Activated B cell treated with CpG ODN at 0.5 μM for 24 hours (primary cell): ENCODE measurements at regions not wholly inside any gene's neighbourhood (a gene's known extent, or its start where the extent isn't known, plus 50 kb on each side); places are given as distances from the start of the nearest gene placed in this dataset.

Experiments
- ATAC-seq: fragments of 200-7000 bp; cut with Tn5 transposase; one replicate; pipeline ENCODE4 v1.10.0; 2021; ENCODE audit warnings: low read depth, mild to moderate bottlenecking, moderate library complexity
- CTCF ChIA-PET: fragments of 350-600 bp; sonication (Branson Sonifier 250); formaldehyde crosslinking; loops from one replicate; lab custom pipeline; 2021; ENCODE audit warnings: antibody characterized with exemption; lab: Charles Lee
- POLR2A ChIA-PET: fragments of 350-600 bp; sonication (Branson Sonifier 250); formaldehyde crosslinking; loops from one replicate; lab custom pipeline; 2021; ENCODE audit warnings: antibody characterized with exemption; lab: Charles Lee
- DNase-seq: peaks from one replicate; pipeline ENCODE4 v3.0.0; 2022
- H3K27ac Mint-ChIP-seq: one replicate; pipeline ENCODE4 v1.8.0; 2020; ENCODE audit warnings: mixed read lengths
- H3K27me3 Mint-ChIP-seq: one replicate; pipeline ENCODE4 v1.8.0; 2021; ENCODE audit warnings: mixed read lengths
- H3K36me3 Mint-ChIP-seq: one replicate; pipeline ENCODE4 v1.8.0; 2021; ENCODE audit warnings: low read depth, mixed read lengths
- H3K4me1 Mint-ChIP-seq: one replicate; pipeline ENCODE4 v1.8.0; 2021; ENCODE audit warnings: mixed read lengths
- H3K4me3 Mint-ChIP-seq: one replicate; pipeline ENCODE4 v1.8.0; 2020; ENCODE audit warnings: mild to moderate bottlenecking, mixed read lengths
- H3K9me3 Mint-ChIP-seq: one replicate; pipeline ENCODE4 v1.8.0; 2020; ENCODE audit warnings: mixed read lengths
- intact Hi-C: fragments of 100-400 bp; cut with micrococcal nuclease; formaldehyde crosslinking; loops from one replicate; pipeline ENCODE4 v1.15.1; 2024
- TF ChIP-seq, protein P1 (sequence below): fragments of 200-600 bp; IDR thresholded peaks from one replicate; pipeline ENCODE4 v1.8.0; 2022; ENCODE audit warnings: antibody characterized with exemption, mild to moderate bottlenecking

DNA sequence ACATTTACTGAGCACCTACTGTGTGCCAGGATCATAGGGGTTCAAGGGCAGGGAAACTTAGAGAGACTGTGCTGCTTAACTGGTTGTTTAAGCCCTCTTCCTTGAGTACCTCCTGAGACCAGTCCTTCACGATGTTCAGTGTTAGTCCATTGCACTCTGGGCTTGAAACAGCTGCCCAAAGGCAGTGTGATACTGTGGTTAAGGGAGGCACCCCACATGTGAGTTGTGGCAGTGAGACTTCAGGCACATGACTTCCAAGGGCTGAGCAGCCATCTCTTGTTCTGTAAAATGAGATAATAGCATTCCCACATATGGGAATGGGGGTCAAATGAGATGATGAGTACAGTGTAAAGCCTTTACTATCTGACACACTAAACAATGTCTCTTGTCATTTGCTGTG, 75.1 kb downstream of the LINGO1 start:
- no peaks in the 10 kb centered on the region for H3K4me1 Mint-ChIP-seq
- H3K27ac Mint-ChIP-seq, result no peak overlapping the region
- TF ChIP-seq, protein P1, sequence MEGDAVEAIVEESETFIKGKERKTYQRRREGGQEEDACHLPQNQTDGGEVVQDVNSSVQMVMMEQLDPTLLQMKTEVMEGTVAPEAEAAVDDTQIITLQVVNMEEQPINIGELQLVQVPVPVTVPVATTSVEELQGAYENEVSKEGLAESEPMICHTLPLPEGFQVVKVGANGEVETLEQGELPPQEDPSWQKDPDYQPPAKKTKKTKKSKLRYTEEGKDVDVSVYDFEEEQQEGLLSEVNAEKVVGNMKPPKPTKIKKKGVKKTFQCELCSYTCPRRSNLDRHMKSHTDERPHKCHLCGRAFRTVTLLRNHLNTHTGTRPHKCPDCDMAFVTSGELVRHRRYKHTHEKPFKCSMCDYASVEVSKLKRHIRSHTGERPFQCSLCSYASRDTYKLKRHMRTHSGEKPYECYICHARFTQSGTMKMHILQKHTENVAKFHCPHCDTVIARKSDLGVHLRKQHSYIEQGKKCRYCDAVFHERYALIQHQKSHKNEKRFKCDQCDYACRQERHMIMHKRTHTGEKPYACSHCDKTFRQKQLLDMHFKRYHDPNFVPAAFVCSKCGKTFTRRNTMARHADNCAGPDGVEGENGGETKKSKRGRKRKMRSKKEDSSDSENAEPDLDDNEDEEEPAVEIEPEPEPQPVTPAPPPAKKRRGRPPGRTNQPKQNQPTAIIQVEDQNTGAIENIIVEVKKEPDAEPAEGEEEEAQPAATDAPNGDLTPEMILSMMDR, result no peak
- peaks cover 5% of the 10 kb centered on the region for H3K27me3 Mint-ChIP-seq
- H3K36me3 Mint-ChIP-seq, result no peaks in the 10 kb centered on the region
- ChIA-PET POLR2A (no interaction called here), CTCF (no interaction called here)
- H3K9me3 Mint-ChIP-seq, result no peaks in the 10 kb centered on the region
- intact Hi-C loops, result no loop called here
- ATAC-seq (no peak), DNase-seq (no peak)
- H3K4me3 Mint-ChIP-seq, result no peak overlapping the region

DNA sequence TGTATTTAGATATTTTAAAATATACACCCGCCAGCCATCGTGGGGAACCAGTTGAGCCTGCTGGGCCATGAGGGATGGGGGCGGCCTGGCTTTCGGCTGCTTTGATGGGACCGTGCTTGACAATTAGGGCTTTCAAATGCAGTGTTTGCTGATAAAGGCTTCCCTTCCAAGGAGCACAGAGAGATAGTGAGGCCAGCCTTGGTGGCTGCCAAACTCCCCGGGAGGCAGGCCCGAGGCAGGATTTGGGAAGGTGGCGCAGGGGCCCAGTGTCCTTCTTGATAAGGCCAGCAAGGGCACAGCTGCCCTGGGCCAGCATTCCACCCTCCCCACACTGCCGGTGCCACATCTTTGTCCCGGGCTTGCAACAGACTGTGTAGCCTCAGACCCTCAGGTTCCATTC, 75.6 kb downstream of the LINGO1 start:
- Mint-ChIP-seq H3K27ac (no peak overlapping the region), H3K4me3 (no peak overlapping the region), H3K27me3 (peaks cover 5% of the 10 kb centered on the region), H3K9me3 (no peaks in the 10 kb centered on the region), H3K36me3 (no peaks in the 10 kb centered on the region), H3K4me1 (no peaks in the 10 kb centered on the region)
- intact Hi-C loops, result no loop called here
- TF ChIP-seq, protein P1, result no peak
- ChIA-PET POLR2A (no interaction called here), CTCF (no interaction called here)
- no peak for DNase-seq
- no peak for ATAC-seq

DNA sequence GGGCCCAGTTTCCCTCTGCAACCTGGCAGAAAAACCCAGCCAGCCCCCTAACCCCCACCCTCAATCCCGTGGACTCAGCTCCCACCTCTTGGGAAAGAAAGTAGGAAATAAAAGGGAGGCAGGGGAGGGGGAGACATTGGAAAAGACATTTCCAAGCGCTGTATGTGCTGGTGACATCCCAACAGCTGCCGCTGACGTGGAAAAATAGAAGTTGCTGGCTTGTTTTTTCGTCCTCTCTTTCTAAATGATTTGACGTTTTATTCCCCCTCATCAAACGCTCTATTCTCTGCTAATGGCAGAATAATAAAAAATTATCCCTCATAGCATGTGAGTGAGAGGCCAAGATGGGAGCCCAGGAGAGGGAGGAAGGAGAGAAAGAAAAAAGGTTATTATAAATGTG, 76.1 kb downstream of the LINGO1 start:
- Mint-ChIP-seq H3K27me3 (peaks cover 5% of the 10 kb centered on the region), H3K4me1 (no peaks in the 10 kb centered on the region), H3K27ac (no peak overlapping the region), H3K9me3 (no peaks in the 10 kb centered on the region), H3K4me3 (no peak overlapping the region), H3K36me3 (no peaks in the 10 kb centered on the region)
- POLR2A ChIA-PET, result no interaction called here
- CTCF ChIA-PET, result no interaction called here
- ATAC-seq (no peak), DNase-seq (no peak)
- intact Hi-C loops, result no loop called here
- TF ChIP-seq, protein P1, result no peak

DNA sequence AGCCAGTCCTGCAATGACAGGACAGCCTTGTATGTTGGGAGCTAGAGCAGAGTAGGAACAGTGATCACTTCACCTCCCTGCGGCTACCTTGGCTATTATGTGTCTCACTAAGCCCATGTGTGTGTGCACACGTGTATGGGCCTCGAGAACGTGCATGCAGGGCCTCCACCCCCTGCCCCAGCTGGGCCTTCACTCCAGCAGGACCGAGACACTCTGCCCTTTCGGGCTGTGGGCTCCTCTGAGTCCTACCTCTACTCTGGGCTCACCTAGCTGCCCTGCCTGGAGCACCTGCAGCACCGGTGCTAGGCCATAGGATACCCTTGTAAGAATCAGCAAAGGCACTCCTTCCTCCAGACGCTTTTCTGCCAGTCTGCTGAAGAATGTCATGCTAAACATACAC, 77.5 kb downstream of the LINGO1 start:
- POLR2A ChIA-PET, result no interaction called here
- TF ChIP-seq, protein P1, result no peak
- H3K27ac Mint-ChIP-seq, result no peak overlapping the region
- no peaks in the 10 kb centered on the region for H3K27me3 Mint-ChIP-seq
- H3K4me3 Mint-ChIP-seq, result no peak overlapping the region
- no peaks in the 10 kb centered on the region for H3K4me1 Mint-ChIP-seq
- H3K9me3 Mint-ChIP-seq, result no peaks in the 10 kb centered on the region
- H3K36me3 Mint-ChIP-seq, result no peaks in the 10 kb centered on the region
- intact Hi-C loops, result no loop called here
- DNase-seq, result no peak
- CTCF ChIA-PET, result no interaction called here
- ATAC-seq, result no peak

DNA sequence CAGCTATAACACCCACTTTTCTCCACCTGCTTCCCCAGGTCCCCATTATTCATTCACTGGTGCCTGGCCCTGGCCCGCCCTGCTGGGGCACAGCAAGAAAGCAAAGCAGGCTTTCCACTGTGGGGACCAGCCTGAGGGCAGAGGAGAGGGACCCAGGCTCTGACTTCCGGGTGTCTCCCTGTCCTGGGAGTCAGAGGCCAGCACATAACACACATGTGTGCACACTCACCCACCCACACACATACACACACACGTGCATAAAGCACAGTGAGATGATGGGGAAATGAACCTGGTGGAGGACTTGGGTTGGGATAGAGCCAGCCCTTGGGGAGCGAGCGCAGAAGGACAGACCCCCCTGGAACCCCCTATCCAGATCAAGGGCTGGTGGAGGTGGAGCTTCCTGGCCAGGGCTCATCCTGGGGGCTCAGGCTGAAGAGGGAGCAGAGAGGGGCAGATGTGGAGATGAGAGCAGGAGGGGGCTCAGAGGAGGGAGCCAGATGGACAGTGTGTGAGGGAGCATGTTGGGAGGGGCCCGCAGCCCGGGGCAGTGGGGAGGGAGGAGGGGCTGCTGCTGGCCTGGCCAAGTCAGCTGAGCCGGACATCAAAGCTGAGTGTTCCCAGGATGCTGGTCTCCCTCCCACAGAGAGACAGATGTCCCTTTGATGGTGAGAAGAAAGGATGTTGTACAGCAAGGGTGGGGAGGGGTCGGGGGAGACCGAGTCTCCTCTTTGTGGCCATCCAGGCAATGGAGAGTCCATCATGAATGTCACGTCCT, 78.2 kb downstream of the LINGO1 start:
- intact Hi-C loops, result no loop called here
- TF ChIP-seq, protein P1, result no peak
- Mint-ChIP-seq H3K27me3 (no peaks in the 10 kb centered on the region), H3K9me3 (no peaks in the 10 kb centered on the region), H3K4me3 (no peak overlapping the region), H3K36me3 (no peaks in the 10 kb centered on the region), H3K27ac (no peak overlapping the region), H3K4me1 (no peaks in the 10 kb centered on the region)
- CTCF ChIA-PET, result no interaction called here
- DNase-seq (no peak), ATAC-seq (no peak)
- POLR2A ChIA-PET, result no interaction called here
